Right atrium auricular region (tissue), 2 donors: ENCODE measurements at regions not wholly inside any gene's neighbourhood (a gene's known extent, or its start where the extent isn't known, plus 50 kb on each side); places are given as distances from the start of the nearest gene placed in this dataset.

Experiments
- DNase-seq: peaks from one replicate; pipeline ENCODE4 v3.0.0-alpha.2; 2019; ENCODE audit warnings: low spot score
- H3K27ac ChIP-seq, 2 donors: fragments of 200-600 bp; sonication (generic); 1 replicate in 1 of 2; 2 replicates in 1 of 2; pipeline ENCODE4 v1.5.1; 2016 to 2019
- H3K27me3 ChIP-seq, 2 donors: fragments of 200-600 bp; sonication (generic); one replicate each; pipeline versions ENCODE4 v1.5.1 to v1.6.0; 2017 to 2019
- H3K36me3 ChIP-seq: fragments of 200-600 bp; sonication (generic); one replicate; pipeline ENCODE4 v1.5.1; 2016
- H3K4me1 ChIP-seq, 2 donors: fragments of 200-600 bp; sonication (generic); one replicate each; pipeline versions ENCODE4 v1.5.1 to v1.6.0; 2017 to 2019
- H3K4me3 ChIP-seq, 2 donors: fragments of 200-600 bp; sonication (generic); 1 replicate in 1 of 2; 2 replicates in 1 of 2; pipeline ENCODE4 v1.5.1; 2017 to 2019; ENCODE audit warnings: mild to moderate bottlenecking in 1 of 2, moderate library complexity in 1 of 2
- H3K9me3 ChIP-seq, 2 donors: fragments of 200-600 bp; sonication (generic); one replicate each; pipeline ENCODE4 v1.5.1; 2019
- CTCF ChIP-seq, 2 donors: fragments of 200-600 bp; sonication (generic); IDR thresholded peaks; one replicate each; pipeline ENCODE4 v1.5.1; 2019; ENCODE audit warnings: antibody characterized with exemption in 2 of 2

DNA sequence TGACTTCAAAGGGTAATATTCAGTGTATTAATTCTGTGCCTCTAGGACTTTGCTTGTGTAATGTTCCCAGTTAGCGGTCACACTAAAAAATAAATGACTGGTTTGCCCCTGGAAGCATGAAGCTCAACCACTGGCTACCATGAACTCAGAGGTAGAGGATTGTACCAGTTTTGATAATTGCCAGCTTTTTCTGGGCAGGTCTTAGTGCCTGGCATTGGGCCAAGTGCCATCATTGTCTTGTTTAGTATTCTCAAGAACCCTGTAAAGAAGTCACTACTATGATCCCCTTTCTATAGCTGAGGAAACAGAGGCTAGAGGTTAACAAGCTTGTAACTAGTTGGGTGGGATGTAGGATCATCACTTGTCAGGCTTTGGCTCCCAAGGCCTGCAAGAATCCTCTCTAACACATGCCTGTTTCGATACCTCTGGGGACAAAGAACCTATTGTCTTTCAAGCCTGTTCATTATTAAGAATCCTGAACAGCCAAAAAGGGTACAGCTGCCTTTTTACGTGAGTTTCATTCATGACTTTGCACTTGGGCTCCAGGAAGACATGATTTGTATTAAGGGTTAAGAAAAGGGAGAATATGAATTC lies 121.9 kb upstream of the JUN start:
- no peak overlapping the region for H3K4me3 ChIP-seq
- H3K27me3 ChIP-seq, result no peaks in the 10 kb centered on the region
- H3K27ac ChIP-seq, result no peak overlapping the region
- H3K36me3 ChIP-seq, result no peaks in the 10 kb centered on the region
- no peak for TF ChIP-seq CTCF (IDR thresholded peaks at IDR 0.05)
- H3K9me3 ChIP-seq, result no peaks in the 10 kb centered on the region
- peak; percentile 58 for DNase-seq
- H3K4me1 ChIP-seq, result no peaks in the 10 kb centered on the region

DNA sequence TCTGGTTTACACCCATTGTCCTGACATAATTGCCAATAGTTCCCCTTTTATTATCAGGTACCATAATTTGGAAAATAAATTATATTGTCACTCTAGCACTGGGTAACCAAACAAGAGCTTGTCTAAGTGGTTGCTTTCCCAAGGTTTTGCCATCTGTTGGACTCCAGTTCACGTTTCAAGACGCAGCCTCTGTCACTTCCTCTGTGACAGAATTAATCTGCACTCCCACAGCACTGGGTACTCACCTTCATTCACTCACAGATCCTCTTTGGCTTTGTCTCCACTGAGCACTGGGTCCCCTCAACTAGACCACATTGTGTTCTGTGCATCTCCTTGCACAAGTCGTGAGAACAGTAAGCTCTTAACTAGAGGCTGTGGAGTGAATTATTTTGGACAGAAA lies 123.6 kb upstream of the JUN start:
- no peaks in the 10 kb centered on the region for H3K36me3 ChIP-seq
- no peaks in the 10 kb centered on the region for H3K4me1 ChIP-seq
- H3K27ac ChIP-seq, result no peak overlapping the region
- TF ChIP-seq CTCF (IDR thresholded peaks at IDR 0.05), result no peak
- H3K4me3 ChIP-seq, result no peak overlapping the region
- H3K27me3 ChIP-seq, result no peaks in the 10 kb centered on the region
- H3K9me3 ChIP-seq, result no peaks in the 10 kb centered on the region
- peak; percentile 48 for DNase-seq

DNA sequence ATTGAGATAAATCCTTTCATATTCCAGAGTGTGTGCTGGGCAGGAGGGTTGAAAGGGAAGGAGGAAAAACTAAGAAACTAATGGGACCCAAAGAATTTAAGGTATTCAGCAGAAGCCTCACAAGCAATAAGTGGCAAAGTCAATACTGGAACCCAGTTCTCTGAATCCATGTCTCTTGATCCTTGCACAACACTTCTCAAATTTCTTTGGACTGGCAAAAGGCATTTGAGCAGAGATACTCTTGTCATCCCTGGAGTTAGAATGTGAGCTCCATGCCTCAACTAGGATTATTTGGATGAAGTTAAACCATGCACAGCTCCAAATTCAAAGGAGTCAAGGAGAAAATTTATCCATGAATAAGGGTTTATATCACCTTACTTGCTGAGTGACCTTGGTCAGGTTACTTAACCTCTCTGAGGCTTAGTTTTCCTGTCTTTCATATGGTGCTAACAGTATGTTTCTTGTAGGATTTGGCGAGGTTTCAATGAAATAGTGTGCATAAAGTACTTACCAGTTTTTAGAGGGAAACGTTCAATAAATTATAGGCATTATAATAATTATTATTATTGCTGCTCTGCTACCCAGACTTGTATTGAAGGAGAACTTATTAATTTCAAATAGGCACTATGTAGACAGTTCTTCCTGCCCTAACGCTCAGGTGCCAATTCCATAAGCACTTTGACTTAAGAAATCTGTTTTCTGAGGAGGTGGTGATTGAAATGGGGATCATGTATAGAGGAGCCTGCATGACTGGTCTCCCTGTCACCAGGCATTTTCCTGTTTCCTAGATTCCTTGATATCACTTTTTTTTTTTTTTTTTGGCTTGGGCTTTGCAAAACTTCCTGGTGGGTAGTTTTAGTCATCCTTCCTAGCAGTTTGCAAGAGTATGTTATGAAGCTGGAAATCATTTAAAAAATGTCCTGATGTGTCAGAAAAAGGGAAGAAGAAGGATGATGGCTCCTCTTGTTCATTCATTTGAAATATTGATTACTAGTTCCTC lies 125.0 kb upstream of the JUN start:
- Histone ChIP-seq H3K9me3 (no peaks in the 10 kb centered on the region), H3K27ac (no peak overlapping the region), H3K27me3 (no peaks in the 10 kb centered on the region)

DNA sequence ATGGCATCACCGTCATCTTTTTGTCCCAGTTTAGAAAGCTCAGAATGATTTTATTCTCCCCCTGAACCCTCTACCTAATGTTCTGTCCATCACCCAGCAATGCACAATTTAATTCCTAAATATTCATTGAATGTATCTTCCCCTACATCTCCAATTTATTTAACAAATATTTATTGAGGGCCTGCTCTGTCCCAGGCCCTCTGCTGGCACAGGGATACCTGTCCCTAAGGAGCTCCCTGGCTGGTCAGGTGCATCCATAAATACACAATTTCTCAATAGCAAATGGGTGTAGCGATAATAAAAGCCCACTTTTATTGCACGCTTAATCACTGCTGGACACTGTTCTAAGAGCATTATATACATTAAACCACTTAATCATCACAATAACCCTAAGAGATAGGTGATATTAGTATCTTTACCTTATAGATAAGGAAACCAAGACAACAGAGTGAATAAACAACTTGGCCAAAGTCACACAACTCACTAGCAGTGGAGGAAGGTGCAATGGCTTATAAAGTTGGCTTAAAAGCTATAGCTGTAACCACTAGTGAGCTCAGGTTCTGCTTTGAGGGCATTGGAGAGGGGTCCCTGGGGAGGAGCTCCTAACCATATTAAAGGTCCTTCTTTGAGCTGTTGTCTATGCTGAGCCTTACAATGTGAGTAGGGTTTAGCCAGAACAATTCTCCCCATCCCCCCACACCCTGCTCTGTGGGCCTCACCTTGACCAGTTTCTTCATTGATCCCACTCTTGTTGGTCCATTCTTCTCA lies 126.3 kb upstream of the JUN start:
- Histone ChIP-seq H3K4me3 (no peak overlapping the region), H3K27ac (no peak overlapping the region), H3K27me3 (no peaks in the 10 kb centered on the region), H3K4me1 (no peaks in the 10 kb centered on the region), H3K9me3 (peaks cover 0 to 8% of the 10 kb centered on the region in 2 donors), H3K36me3 (no peaks in the 10 kb centered on the region)
- DNase-seq, result peak; percentile 16
- no peak for TF ChIP-seq CTCF (IDR thresholded peaks at IDR 0.05)

More for the DNA sequence above, 125.0 kb upstream of the JUN start:
- no peak for TF ChIP-seq CTCF (IDR thresholded peaks at IDR 0.05)
- no peaks in the 10 kb centered on the region for H3K36me3 ChIP-seq
- no peaks in the 10 kb centered on the region for H3K4me1 ChIP-seq
- peak; percentile 52 for DNase-seq
- H3K4me3 ChIP-seq, result no peak overlapping the region

GRCh38 chr1:58911841-58912499 lies 128.1 kb upstream of the JUN start:
- no peak overlapping the region for H3K4me3 ChIP-seq
- no peaks in the 10 kb centered on the region for H3K36me3 ChIP-seq
- peak; percentile 7 for DNase-seq
- H3K4me1 ChIP-seq, result no peaks in the 10 kb centered on the region
- no peaks in the 10 kb centered on the region for H3K27me3 ChIP-seq
- no peak overlapping the region for H3K27ac ChIP-seq
- peaks cover 0 to 15% of the 10 kb centered on the region in 2 donors for H3K9me3 ChIP-seq
- no peak for TF ChIP-seq CTCF (IDR thresholded peaks at IDR 0.05)
